ENCODE measurements at regions not wholly inside any gene's neighbourhood (a gene's known extent, or its start where the extent isn't known, plus 50 kb on each side); places are given as distances from the start of the nearest gene placed in this dataset.
"Not testable (repeated sequence)": the region's sequence is repeated elsewhere in the genome, so short reads cannot be mapped to it uniquely, and the experiment has no call there.

DNA sequence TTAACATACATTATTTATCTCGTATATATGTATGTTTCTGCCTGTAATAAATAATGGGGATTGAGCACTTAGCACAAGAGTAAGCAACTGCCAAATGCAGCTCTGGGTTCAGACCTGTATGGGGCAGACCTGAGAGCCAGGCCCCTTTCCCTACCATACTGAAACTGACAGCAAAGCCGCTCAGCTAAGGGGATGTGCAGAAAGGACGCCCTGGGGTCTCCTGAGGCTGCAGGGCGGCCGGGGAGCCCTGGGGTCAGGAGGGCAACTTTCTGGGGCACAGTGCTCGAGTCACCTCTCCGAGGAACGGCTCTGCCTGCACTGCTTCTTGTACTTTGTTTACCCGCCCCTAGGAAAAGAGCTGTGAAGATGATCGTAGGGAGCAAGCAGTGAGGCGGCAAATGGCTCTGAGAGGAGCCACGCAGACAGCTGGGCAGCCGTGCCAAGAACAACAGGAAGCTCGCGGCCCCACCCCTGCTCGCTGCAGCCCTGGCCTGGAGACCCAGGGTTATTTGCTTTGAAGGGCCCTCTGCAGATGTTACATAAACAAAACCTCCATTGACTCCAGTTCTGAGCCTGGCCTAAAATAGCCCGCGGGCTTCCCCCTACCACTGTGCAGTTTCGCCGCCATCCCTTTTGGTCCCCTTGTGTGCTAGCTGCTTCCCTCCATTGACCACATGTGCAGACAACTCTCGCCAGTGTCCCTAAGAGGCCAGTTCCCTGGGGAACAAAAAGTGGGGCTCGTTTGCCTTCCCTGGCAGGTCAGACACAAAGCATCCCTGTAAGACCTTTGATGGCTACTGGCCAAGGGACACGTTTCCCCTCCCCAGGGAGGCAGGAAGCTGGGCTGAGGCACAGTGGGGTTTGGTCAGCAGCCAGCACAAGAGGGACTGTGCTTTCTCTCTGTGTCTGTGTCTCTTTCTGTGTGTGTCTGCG lies 111.3 kb upstream of the LNX1 start (continued):
- TF ChIP-seq YY1 (IDR thresholded peaks at IDR 0.05; ENCODE audit: low read depth) (peak; percentile 23; the same call in 1 of the 2 replicates), ELF1 (IDR thresholded peaks at IDR 0.05) (no peak), NFIC (IDR thresholded peaks at IDR 0.05; ENCODE audit: borderline replicate concordance) (peak; percentile 92), GABPA (IDR thresholded peaks at IDR 0.05; ENCODE audit: low read depth) (no peak), MEF2A (IDR thresholded peaks at IDR 0.05; ENCODE audit: borderline replicate concordance, low read depth) (no peak), FOSL2 (IDR thresholded peaks at IDR 0.05; ENCODE audit: borderline replicate concordance, low read depth) (no peak), SIN3A (IDR thresholded peaks at IDR 0.05; ENCODE audit: borderline replicate concordance, low read depth, low read length) (0 out of 2 replicates have a peak, but pooled peaks have one; percentile 63), USF2 (IDR thresholded peaks at IDR 0.05; ENCODE audit: borderline replicate concordance, low read depth, low read length) (no peak), NRF1 (IDR thresholded peaks at IDR 0.05; ENCODE audit: low read depth, low read length) (no peak), RXRA (IDR thresholded peaks at IDR 0.05; ENCODE audit: borderline replicate concordance, low read depth) (no peak; the same call in 1 of the 2 replicates), RFX5 (IDR thresholded peaks at IDR 0.05; ENCODE audit: low read length) (no peak), RAD21 (IDR thresholded peaks at IDR 0.05; ENCODE audit: low read length) (peak; percentile 20), RCOR1 (IDR thresholded peaks at IDR 0.05; ENCODE audit: low read length) (0 out of 2 replicates have a peak, but pooled peaks have one; percentile 16), FOXJ3 (CRISPR knock-in tag; IDR thresholded peaks at IDR 0.05) (peak; percentile 82; the same call in 1 of the 2 replicates), CHD2 (IDR thresholded peaks at IDR 0.05; ENCODE audit: low read length, partially characterized antibody) (peak; percentile 40), POLR2AphosphoS5 (IDR thresholded peaks at IDR 0.05; ENCODE audit: low read depth, low read length) (0 out of 2 replicates have a peak, but pooled peaks have one; percentile 7), SMC3 (IDR thresholded peaks at IDR 0.05; ENCODE audit: low read depth, low read length) (no peak; the same call in 1 of the 2 replicates), TEAD4 (IDR thresholded peaks at IDR 0.05; ENCODE audit: borderline replicate concordance, insufficient read depth) (no peak)
- TF ChIP-seq, protein P1, sequence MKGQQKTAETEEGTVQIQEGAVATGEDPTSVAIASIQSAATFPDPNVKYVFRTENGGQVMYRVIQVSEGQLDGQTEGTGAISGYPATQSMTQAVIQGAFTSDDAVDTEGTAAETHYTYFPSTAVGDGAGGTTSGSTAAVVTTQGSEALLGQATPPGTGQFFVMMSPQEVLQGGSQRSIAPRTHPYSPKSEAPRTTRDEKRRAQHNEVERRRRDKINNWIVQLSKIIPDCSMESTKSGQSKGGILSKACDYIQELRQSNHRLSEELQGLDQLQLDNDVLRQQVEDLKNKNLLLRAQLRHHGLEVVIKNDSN (IDR thresholded peaks at IDR 0.05; ENCODE audit: borderline replicate concordance, low read depth) = no peak
- TF ChIP-seq, protein P2, sequence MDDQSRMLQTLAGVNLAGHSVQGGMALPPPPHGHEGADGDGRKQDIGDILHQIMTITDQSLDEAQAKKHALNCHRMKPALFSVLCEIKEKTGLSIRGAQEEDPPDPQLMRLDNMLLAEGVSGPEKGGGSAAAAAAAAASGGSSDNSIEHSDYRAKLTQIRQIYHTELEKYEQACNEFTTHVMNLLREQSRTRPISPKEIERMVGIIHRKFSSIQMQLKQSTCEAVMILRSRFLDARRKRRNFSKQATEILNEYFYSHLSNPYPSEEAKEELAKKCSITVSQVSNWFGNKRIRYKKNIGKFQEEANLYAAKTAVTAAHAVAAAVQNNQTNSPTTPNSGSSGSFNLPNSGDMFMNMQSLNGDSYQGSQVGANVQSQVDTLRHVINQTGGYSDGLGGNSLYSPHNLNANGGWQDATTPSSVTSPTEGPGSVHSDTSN (IDR thresholded peaks at IDR 0.05) = peak; percentile 44
- TF ChIP-seq, protein P3, sequence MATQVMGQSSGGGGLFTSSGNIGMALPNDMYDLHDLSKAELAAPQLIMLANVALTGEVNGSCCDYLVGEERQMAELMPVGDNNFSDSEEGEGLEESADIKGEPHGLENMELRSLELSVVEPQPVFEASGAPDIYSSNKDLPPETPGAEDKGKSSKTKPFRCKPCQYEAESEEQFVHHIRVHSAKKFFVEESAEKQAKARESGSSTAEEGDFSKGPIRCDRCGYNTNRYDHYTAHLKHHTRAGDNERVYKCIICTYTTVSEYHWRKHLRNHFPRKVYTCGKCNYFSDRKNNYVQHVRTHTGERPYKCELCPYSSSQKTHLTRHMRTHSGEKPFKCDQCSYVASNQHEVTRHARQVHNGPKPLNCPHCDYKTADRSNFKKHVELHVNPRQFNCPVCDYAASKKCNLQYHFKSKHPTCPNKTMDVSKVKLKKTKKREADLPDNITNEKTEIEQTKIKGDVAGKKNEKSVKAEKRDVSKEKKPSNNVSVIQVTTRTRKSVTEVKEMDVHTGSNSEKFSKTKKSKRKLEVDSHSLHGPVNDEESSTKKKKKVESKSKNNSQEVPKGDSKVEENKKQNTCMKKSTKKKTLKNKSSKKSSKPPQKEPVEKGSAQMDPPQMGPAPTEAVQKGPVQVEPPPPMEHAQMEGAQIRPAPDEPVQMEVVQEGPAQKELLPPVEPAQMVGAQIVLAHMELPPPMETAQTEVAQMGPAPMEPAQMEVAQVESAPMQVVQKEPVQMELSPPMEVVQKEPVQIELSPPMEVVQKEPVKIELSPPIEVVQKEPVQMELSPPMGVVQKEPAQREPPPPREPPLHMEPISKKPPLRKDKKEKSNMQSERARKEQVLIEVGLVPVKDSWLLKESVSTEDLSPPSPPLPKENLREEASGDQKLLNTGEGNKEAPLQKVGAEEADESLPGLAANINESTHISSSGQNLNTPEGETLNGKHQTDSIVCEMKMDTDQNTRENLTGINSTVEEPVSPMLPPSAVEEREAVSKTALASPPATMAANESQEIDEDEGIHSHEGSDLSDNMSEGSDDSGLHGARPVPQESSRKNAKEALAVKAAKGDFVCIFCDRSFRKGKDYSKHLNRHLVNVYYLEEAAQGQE (IDR thresholded peaks at IDR 0.05; ENCODE audit: low read depth, low read length) = peak; percentile 28; the same call in 1 of the 2 replicates

- WGBS (ENCODE audit: low lambda C conversion rate) = 96% methylated on average over 6 of the region's 6 CpGs
- POLR2A ChIA-PET; H3K36me3 ChIP-seq (replicated peaks in 1 of 2; ENCODE audit: control insufficient read depth in 1 of 2, insufficient read depth in 2 of 2, low read length in 1 of 2); H3K9me2 ChIP-seq; H3K9ac ChIP-seq; H3K79me2 ChIP-seq (ENCODE audit: insufficient read depth); DNase-seq; H3K27me3 ChIP-seq (ENCODE audit: insufficient read depth); H3K4me2 ChIP-seq; H2AFZ ChIP-seq (ENCODE audit: low read depth); H3K9me3 ChIP-seq; H4K20me1 ChIP-seq (ENCODE audit: insufficient read depth); H3K4me3 ChIP-seq (ENCODE audit: low read depth in 2 of 2, low read length in 1 of 2): not testable (repeated sequence)
- H3K27ac ChIP-seq (ENCODE audit: low read depth in 2 of 2, low read length in 1 of 2) = peak overlapping the region in 1 of 2 experiments; percentile 99; a peak in 2 of 4 replicates
- peaks cover 23 to 38% of the 10 kb centered on the region in 2 experiments for H3K4me1 ChIP-seq (ENCODE audit: control insufficient read depth in 1 of 2, insufficient read depth in 2 of 2, low read depth in 1 of 2, low read length in 1 of 2)
- CTCF ChIA-PET = interaction anchor here (1.6 to 3.1 kb wide), 2 partner anchors 21 to 532 kb away, joined by 4 to 26 read pairs; no protein-coding TSS in a partner anchor
- peaks cover 13% of the 10 kb centered on the region for H3F3A ChIP-seq (replicated peaks; ENCODE audit: insufficient read depth)
Observed at GRCh38 chr4:53701260-53701659, 110.0 kb upstream of the LNX1 start.
